HG02885 (cell line): ENCODE measurements at regions not wholly inside any gene's neighbourhood (a gene's known extent, or its start where the extent isn't known, plus 50 kb on each side); places are given as distances from the start of the nearest gene placed in this dataset.

Experiments used
- ATAC-seq: cut with Tn5 transposase; IDR thresholded peaks from one replicate; pipeline ENCODE4 v1.9.1; 2021; ENCODE audit warnings: mild to moderate bottlenecking; ENCODE audit not compliant: unreplicated experiment, poor library complexity

DNA sequence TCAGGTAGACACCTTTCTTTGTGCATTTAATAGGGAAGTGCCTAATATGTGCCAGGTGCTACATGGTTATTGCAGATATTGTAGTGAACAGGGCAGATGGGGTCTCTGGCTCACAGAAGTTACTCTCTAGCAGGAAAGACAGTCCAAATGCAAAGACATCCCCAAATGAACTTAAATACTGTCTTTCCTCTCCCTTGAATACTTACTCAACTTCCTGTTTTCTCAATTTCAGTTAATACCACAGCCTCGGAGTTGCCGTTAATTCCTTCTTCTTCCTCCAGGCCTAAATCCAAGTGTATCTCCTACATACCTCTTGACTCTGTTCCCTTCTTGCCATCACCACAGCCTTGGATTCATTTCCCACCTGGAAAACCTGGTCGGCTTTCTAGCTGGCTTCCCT is 134.3 kb upstream of the SESN3 start:
- no peak for ATAC-seq

DNA sequence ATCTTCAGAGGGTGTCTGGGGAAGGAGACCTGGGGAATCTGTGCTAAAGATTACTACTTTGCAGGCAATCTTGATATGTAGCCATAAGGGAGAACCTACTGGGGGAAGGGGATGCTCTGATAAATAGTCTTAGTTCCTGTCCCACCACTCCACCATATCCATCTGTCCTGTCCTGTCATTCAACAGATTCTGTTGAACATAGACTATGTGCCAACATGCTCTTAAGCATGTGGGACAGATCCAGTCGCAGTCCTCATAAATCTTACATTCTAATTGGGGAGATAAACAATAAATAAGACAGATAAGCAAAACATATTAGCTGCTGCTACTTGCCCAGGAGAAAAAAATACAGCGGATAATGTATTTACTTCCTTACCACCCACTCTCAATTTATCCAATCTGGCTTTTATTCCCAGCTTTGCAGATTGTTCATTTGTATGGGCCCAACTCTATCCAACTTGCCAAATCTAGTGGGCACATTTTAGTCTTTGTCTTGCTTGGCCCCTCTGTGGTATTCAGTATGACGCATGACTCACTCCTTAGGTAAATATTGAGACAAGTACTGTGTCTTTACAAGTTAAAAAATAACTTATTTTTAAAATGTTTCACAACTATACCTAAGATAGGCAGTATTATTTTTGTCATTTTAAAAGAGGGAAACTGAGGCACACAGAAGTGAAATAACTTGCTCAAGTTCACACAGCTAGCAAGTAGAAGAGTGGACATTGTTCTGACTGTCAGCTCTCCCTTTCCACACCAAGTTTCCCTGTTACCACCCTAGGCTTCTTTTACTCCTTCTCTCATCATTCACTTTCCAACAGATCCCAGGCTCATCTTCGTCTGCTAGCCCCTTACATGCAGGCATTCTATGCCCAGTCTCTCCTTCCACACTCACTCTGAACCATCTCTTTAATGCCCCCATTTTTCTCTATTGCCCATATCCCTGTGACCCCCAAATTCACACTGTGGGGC is 133.6 kb upstream of the SESN3 start:
- no peak for ATAC-seq

DNA sequence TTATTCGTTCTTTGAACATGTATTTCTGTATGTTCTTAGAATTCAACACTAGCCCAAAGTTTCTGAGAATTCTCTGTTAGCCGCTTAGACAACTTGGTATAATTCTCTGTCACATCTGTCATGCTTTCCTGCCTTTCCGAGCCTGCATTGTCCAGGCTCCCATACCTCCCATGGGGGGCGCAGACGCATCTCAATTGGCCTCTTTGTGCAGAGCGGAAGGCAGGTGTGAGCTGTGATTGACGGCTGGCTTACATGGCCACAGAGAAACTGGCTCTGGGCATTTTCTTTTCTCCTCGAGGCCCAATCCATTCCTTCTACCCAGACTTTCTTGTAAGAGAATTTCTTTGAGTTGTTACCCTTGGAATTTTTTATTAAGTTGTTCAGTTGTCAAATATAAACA is 132.7 kb upstream of the SESN3 start:
- no peak for ATAC-seq

DNA sequence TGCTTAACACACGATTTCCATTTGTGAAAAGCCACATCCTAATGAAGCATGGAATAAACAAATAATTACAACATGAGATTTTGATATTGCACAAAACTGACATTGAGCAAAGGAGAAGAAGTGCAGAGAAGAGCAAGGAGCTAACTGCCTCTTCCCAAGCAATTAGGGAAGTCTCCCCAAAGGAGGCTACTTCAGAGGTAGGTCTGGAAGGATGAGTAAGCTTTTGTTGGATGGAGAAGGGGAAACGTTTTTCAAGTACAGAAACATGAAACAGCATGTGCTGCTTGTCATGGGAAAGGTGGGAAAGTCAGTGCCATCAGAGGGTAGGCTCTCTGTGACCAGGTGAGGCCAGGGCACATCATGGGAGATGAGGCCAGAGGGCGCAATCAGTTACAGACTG is 132.2 kb upstream of the SESN3 start:
- no peak for ATAC-seq

DNA sequence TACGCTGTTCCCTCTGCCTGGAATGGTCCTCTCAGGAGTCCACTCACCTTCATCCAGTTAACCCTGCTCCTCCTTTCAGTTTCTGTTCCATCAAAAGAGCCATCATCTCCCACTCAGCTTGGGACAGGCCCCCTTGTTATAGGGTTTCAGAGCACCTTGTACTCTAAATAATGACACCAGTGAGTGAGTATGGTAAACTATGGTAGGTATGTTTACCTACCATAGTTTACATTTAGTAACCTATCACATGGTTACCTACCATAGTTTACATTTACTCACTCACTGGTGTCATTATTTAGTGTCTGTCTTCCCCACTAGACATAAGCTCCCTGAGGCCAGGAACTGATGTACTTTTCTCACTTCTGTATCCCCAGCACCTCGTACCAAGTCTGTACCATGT is 130.2 kb upstream of the SESN3 start:
- no peak for ATAC-seq

DNA sequence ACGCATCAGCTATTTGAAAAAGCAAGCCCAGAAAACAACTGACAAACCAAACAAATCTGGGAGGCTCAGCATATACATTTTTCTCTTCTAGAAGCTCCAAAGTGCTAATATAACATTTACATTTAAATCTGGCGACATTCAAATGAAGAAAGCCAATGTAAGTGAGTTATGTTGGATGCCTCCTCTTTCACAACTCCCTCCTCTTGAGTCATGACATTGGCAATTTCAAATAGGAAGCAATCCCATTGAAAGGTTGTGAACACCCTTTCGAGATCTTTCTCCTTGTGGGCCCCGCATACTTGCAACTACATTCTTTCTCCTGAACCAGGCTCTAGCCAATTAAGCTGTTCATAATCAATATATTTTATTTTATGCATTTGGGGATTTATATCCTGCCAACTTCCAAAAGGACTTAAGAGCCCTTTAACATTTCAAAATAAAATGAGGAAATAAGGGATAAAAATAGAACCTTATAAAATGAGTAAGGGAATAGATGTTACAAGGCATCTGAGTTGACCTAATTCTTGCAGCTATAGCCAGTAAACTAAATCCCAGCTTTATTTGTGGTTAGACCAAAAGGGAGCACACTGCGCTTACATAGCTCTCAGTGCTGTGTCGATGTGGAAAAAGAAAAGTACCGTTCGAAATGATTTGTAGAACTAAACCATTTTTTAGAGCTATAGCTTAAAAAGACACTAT is 129.5 kb upstream of the SESN3 start:
- ATAC-seq = no peak

DNA sequence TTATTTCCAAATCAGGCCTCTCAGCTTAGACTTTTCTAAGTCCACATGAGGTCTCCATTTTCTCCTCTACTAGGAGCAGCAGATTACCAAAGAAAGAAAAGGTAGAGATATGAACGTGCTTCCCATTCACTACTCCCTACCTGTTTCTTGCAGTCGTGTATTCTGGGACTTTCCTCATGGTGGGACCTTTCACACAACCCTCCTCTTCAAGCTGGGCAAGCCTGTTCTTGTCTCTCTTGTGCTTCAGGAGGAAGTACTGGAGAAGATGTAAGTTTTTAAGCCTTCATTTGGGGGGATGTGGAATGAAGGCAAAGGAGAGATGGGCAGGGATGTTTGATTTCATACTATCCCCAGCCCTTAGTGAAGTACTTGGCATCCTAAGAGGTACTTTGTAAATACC is 128.8 kb upstream of the SESN3 start:
- no peak for ATAC-seq

DNA sequence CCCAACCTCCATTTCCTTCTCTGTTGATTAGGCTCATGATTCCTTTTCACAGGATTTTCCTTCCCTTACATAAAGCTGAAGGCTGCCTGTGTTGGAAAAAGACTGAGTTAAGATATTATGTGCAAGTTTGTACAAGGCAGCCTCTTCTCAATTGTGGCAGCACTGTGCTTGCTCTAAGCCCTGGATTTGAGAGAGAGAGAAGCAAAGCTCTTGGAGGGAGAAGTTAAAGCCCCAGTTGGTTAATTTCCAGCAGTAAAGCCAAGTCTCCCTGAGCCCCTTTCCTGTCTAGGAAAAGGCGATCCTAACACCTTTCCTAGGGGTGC is 128.3 kb upstream of the SESN3 start:
- no peak for ATAC-seq

DNA sequence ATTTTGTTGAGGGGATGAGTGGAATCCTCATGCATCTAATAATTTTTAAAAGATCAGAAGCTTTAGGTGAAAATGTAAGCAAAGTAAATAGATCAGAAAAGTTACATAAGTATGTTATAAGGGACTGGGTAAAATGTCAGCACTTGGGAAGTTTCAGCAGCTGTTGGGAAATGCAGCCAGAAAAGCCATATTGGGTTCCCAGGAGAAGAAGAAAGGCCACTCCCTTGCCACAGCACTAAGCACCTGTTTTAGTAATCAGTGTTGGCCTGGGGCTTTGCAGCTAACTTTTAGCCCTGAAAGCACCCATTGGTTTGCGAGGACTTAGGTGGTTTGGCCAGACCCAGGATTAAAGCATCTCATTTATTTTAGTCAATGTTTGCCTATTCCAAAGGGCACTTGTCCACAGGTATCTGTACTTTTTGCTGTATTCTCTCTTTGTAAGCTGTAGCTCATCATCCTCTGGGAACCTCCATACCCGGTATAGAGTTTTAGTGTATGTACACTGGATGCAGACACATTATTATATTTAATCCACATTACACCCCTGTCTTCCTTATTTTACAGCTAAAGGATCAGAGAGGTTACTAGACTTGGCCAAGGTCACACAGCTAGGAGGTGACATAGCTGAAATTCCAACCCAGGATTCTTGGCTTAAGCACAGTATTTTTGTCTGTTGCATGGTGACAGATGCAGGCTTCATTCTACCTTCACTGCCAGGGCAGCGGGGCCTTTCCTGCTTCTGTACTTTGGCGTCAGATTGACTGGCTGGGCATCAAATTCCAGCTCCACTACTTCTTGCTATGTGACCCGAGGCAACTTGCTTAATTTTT is 127.7 kb upstream of the SESN3 start:
- no peak for ATAC-seq

DNA sequence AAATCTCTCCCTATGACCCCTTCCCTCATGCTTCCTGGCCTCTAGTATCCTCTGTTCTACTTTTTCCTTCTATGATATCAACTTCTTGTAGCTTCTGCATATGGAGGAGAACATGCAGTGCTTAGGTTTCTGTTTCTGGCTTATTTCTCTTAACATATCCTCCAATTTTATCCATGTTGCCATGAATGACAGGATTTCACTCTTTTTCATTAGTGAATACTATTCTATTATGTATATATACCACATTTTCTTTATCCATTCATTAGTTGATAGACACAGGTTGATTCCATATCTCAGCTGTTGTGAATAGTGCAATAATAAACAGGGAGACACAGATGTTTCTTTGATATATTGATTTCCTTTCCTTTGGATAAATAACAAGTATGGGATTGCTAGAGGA is 123.3 kb upstream of the SESN3 start:
- no peak for ATAC-seq

DNA sequence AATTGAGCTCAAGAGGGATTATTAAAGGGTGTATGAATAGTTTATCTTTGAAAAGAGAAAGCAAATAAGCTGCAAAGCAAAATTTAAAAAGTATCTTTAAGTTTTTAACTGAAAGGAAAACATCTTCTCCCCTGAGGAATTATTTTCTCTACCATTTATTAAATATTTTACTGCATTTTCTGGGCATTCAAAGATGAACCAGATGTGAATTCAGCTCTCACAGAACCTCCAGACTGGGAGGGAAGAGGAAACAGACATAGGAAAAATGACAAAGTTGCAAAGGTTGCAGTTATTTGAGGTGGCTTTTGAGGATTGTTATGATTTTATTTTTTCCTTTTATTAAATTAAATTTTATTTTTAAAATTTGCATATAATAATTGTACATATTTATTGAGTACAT is 122.7 kb upstream of the SESN3 start:
- no peak for ATAC-seq

DNA sequence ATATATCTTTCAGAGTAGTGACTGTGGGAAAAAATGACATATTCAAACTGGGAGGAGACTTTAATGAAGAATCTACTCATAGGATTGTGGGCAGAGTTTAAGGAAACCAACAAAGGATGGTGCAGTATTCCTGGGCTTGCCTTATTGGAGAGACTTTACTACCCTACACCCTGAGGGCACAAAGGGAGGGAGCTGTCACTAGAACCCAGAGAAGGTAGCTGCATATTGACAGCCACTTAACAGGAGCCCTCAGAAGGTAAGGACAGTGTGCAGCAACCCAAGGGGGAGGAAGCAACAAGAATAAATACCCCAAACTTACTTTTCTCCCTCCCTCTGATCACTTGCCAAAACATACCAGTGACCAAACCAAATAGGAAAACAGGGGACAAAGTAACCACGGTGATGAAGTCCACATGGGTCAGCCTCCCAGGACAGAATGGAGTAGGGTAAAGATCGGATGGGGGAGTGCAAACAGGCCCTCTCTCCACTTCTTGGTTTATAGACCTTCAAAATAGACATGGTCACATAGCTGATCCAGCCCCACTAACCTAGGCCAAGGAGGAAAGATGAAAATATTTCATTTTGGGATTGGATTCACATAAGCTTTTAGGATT is 121.8 kb upstream of the SESN3 start:
- ATAC-seq = no peak

DNA sequence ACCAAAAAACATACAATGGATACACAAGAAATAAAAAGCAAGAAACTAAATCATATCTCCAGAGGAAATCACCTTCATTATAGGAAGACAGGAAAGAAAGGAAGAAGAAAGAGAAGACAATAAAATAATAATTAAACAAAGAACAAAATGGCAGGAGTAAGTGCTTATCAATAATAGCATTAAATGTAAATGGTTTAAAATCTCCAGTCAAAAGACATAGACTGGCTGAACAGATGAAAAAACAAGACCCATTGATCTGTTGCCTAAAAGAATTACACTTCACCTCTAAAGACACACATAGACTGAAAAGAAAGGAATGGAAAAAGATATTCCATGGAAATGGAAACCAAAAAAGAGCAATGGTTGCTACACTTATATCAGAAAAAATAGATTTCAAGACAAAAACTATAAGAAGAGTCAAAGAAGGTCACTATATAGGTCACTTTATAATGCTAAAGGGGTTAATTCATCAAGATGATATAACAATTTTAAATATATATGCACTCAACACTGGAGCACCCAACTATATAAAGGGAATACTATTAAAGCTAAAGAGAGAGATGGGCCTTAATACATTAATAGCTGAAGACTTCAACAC is 118.4 kb upstream of the SESN3 start:
- no peak for ATAC-seq

DNA sequence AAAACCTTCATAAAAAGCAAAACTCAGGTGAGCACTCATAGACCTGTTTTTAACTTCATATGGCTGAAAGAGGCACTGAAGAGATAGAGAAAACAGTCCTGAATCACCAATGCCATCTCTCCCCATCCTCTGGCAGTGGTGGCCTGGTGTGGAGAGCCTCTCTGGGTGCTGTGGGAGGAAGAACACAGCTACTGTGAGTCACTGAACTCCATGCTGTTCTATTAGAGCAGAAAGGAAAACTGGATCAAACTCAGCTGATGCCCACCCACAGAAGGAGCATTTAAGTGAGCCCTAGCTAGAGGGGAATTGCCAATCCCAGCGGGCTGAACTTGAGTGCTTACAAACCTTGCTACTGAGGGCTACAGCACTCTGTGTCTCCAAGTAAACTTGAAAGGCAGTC is 115.3 kb upstream of the SESN3 start:
- ATAC-seq = no peak

DNA sequence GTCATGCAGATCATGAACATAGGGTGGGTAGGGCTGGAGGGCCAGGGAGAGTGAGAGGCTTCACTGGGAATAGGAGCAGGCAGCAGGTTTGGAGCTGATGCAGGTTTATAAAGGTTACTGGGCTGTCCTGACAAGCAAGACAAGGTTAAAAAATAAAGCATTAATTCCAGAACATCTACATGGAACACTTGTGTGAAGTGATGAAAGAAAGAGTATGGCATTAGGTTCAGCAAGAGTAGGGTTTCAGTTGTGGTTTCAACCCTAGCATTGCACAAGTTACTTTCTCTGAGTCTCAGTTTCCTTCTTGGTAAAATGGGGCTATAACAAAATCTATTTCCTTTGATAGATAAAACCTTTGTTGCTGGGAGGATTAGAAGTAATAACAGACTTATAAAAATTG is 114.6 kb upstream of the SESN3 start:
- ATAC-seq = peak; percentile 94

DNA sequence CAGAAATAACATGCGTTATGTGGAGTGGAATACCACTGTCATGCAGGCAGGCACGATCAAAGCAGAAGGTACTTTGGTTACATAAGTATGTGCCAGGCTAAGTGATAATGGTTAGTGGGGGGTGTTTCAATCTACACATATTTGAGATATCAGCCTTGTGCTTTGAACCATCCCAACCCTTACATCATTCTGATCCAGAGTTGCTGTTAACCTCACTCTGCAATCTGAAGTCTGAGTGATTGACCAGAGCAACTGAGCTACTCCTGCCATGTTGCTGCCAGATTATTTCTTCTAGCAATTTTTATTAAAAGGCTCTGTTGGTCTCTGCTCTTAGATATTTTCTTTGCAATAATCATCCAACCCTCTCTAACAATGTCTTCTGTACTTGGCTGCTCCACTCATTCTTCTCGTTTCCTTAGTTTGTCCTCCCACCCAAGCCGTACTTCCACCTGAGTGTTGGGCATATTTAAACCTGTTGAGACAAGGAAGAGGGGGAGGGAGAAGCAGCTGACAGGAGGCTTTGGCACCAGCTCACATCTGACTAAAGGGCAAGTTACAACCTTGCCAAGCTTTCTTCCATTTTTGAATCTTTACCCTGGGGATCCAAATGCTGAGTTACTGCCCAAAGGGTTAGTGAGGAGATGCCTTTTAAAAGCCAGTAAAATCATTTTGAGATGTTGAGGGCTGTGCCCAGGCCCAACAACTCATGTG is 114.1 kb upstream of the SESN3 start:
- ATAC-seq = no peak

DNA sequence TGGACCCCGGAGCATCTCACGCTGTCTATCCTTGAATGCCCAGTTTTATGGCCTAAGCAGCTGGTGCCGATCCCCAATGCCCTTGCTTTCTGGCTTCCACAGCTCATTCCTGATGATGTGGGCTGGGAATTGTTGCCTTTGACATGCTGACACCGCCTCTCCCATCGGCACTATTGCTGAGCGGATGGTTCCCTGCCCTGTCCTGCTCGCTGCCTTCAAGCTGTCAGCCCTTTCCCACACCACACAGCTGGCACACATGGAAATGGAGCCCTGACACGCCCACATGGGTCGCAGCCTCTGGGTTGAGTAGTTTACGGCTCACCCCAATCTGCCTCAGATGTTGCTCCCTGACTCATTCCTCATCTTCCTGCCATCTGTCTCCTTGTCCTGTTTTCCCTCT is 110.2 kb upstream of the SESN3 start:
- ATAC-seq = no peak

DNA sequence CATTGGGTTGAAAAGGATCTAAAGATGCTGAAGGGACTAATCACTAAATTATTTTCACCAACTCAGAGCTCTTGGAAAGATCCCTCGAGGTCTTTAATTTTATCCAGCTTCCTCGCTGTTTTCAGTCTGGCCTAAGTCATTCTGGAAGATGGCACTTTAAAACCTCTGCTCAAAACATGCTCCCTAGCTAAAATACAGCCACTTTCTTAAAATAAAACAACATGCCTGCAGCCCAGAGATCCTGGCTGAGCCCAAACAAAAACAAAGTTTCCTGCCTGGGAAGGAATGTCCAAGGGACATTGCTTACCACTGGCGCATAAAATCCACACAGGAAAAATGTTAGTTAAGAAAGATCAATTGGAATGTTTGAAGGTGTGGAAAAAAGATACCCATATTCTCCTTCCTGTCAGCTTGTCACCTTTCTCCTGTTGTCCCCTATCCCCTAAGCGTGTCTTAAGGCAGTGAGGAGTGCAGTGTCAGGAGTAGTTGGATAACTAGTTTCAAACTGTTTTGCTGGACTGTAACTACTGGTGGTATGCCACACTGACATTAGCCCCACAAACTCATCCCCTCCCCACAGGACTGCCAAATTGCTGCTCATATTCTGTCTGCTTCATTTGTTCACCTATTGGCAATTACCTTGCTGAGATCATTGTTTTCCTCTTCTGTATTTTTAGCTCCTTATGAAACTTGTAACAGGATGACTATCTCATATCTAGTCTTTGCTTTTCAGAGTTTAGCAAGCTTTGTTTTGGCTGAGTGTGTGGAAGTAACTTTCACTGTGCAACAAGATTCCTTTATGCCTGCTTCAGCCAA is 108.3 kb upstream of the SESN3 start:
- ATAC-seq = peak; percentile 64
